Stomach (tissue), 4 donors: ENCODE measurements at regions not wholly inside any gene's neighbourhood (a gene's known extent, or its start where the extent isn't known, plus 50 kb on each side); places are given as distances from the start of the nearest gene placed in this dataset.

Experiments
- CTCF ChIP-seq, 7 experiments: fragments of 450-650 bp in 4 of 7; fragments of 200-600 bp in 3 of 7; sonication (generic) in 3 of 7; IDR thresholded peaks; one replicate each; pipeline ENCODE4 v1.5.1; 2016 to 2019; ENCODE audit warnings: antibody characterized with exemption in 7 of 7, control low read depth in 2 of 7, mild to moderate bottlenecking in 1 of 7
- POLR2A ChIP-seq, 4 donors: fragments of 450-650 bp; IDR thresholded peaks; one replicate each; pipeline ENCODE4 v1.6.1; 2016; ENCODE audit warnings: antibody characterized with exemption in 4 of 4, control low read depth in 2 of 4, mild to moderate bottlenecking in 1 of 4, moderate library complexity in 1 of 4

- no peak for TF ChIP-seq POLR2A (IDR thresholded peaks at IDR 0.05)
- TF ChIP-seq CTCF (IDR thresholded peaks at IDR 0.05): no peak
Measured at GRCh38 chr12:14214495-14214894, 151.0 kb upstream of the ATF7IP start.
